Fibroblast of lung (primary cell): ENCODE measurements at regions not wholly inside any gene's neighbourhood (a gene's known extent, or its start where the extent isn't known, plus 50 kb on each side); places are given as distances from the start of the nearest gene placed in this dataset.

ENCODE experiments used
- EZH2 ChIP-seq: IDR thresholded peaks from 2 replicates; pipeline ENCODE4 v1.5.1; 2012; ENCODE audit warnings: low read length, control low read depth, mild to moderate bottlenecking; ENCODE audit errors: missing control alignments
- TF ChIP-seq, protein P1 (sequence below), 2 donors: IDR thresholded peaks in 1 of 2; conservative IDR thresholded peaks in 1 of 2; 1 replicate in 1 of 2; 2 replicates in 1 of 2; pipeline ENCODE4 v1.5.1; 2011 to 2012; ENCODE audit warnings: low read length in 2 of 2, control low read depth in 1 of 2, inconsistent platforms in 1 of 2, low read depth in 1 of 2, mild to moderate bottlenecking in 1 of 2

GRCh38 chr5:148913493-148913892 lies 87.1 kb downstream of the ADRB2 start:
- TF ChIP-seq, protein P1, sequence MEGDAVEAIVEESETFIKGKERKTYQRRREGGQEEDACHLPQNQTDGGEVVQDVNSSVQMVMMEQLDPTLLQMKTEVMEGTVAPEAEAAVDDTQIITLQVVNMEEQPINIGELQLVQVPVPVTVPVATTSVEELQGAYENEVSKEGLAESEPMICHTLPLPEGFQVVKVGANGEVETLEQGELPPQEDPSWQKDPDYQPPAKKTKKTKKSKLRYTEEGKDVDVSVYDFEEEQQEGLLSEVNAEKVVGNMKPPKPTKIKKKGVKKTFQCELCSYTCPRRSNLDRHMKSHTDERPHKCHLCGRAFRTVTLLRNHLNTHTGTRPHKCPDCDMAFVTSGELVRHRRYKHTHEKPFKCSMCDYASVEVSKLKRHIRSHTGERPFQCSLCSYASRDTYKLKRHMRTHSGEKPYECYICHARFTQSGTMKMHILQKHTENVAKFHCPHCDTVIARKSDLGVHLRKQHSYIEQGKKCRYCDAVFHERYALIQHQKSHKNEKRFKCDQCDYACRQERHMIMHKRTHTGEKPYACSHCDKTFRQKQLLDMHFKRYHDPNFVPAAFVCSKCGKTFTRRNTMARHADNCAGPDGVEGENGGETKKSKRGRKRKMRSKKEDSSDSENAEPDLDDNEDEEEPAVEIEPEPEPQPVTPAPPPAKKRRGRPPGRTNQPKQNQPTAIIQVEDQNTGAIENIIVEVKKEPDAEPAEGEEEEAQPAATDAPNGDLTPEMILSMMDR (conservative IDR thresholded peaks at IDR 0.05 in 1 of 2, IDR thresholded peaks at IDR 0.05 in 1 of 2; ENCODE audit: low read depth in 1 of 2, low read length in 2 of 2), result no peak
- no peak for TF ChIP-seq EZH2
